ENCODE measurements at regions not wholly inside any gene's neighbourhood (a gene's known extent, or its start where the extent isn't known, plus 50 kb on each side); places are given as distances from the start of the nearest gene placed in this dataset.

- TF ChIP-seq CTCF (IDR thresholded peaks at IDR 0.05; ENCODE audit: control insufficient read depth, extremely low read depth, insufficient read depth): no peak
- no peak overlapping the region for H3K4me3 ChIP-seq (ENCODE audit: low read depth, low read length)
- no peak for DNase-seq (ENCODE audit: low read depth)
Observed at GRCh38 chr17:79226037-79226436, 151.4 kb downstream of the ENGASE start.

- no peak for DNase-seq (ENCODE audit: low read depth)
- H3K4me3 ChIP-seq (ENCODE audit: low read depth, low read length): no peak overlapping the region
- no peak for TF ChIP-seq CTCF (IDR thresholded peaks at IDR 0.05; ENCODE audit: control insufficient read depth, extremely low read depth, insufficient read depth)
Observed at GRCh38 chr17:79224903-79225302, 150.3 kb downstream of the ENGASE start.

- TF ChIP-seq CTCF (IDR thresholded peaks at IDR 0.05; ENCODE audit: control insufficient read depth, extremely low read depth, insufficient read depth): no peak
- DNase-seq (ENCODE audit: low read depth): no peak
- H3K4me3 ChIP-seq (ENCODE audit: low read depth, low read length): no peak overlapping the region
Observed at GRCh38 chr17:79224476-79224875, 149.9 kb downstream of the ENGASE start.

- no peak for DNase-seq (ENCODE audit: low read depth)
- no peak for TF ChIP-seq CTCF (IDR thresholded peaks at IDR 0.05; ENCODE audit: control insufficient read depth, extremely low read depth, insufficient read depth)
Observed at GRCh38 chr17:79223953-79224352, 149.3 kb downstream of the ENGASE start.

GRCh38 chr17:79223471-79223870, 148.8 kb downstream of the ENGASE start:
- no peak for TF ChIP-seq CTCF (IDR thresholded peaks at IDR 0.05; ENCODE audit: control insufficient read depth, extremely low read depth, insufficient read depth)
- no peak for DNase-seq (ENCODE audit: low read depth)
- no peak overlapping the region for H3K4me3 ChIP-seq (ENCODE audit: low read depth, low read length)

More at GRCh38 chr17:79223953-79224352, 149.3 kb downstream of the ENGASE start:
- no peak overlapping the region for H3K4me3 ChIP-seq (ENCODE audit: low read depth, low read length)

GRCh38 chr17:79221597-79221996, 147.0 kb downstream of the ENGASE start:
- no peak for TF ChIP-seq CTCF (IDR thresholded peaks at IDR 0.05; ENCODE audit: control insufficient read depth, extremely low read depth, insufficient read depth)
- no peak for DNase-seq (ENCODE audit: low read depth)
- no peak overlapping the region for H3K4me3 ChIP-seq (ENCODE audit: low read depth, low read length)

- DNase-seq (ENCODE audit: low read depth): no peak
- no peak overlapping the region for H3K4me3 ChIP-seq (ENCODE audit: low read depth, low read length)
- no peak for TF ChIP-seq CTCF (IDR thresholded peaks at IDR 0.05; ENCODE audit: control insufficient read depth, extremely low read depth, insufficient read depth)
Observed at GRCh38 chr17:79220713-79221291, 146.2 kb downstream of the ENGASE start.

Measured in LNCaP clone FGC (cell line).